ENCODE measurements at regions not wholly inside any gene's neighbourhood (a gene's known extent, or its start where the extent isn't known, plus 50 kb on each side); places are given as distances from the start of the nearest gene placed in this dataset.

- peaks cover 0 to 66% (median 0%) of the 10 kb centered on the region in 4 donors for H3K27me3 ChIP-seq
- 54 to 63% methylated on average over 5 to 6 of the region's 6 CpGs for WGBS, 2 donors
- TF ChIP-seq POLR2A (IDR thresholded peaks at IDR 0.05) (no peak), CTCF (IDR thresholded peaks at IDR 0.05) (no peak)
- no peaks in the 10 kb centered on the region for H3K4me1 ChIP-seq
- no peaks in the 10 kb centered on the region for H3K36me3 ChIP-seq
- intact Hi-C loops (cut with DNase I): no loop called here
- no peak overlapping the region for H3K27ac ChIP-seq
- no peak for DNase-seq
- no peak overlapping the region for H3K4me3 ChIP-seq
- H3K9me3 ChIP-seq: no peaks in the 10 kb centered on the region
Measured at GRCh38 chr22:49373289-49373666, 454.4 kb downstream of the BRD1 start.

GRCh38 chr22:49372530-49373288, 455.0 kb downstream of the BRD1 start:
- Histone ChIP-seq H3K27me3 (peaks cover 0 to 64% (median 0%) of the 10 kb centered on the region in 4 donors), H3K36me3 (no peaks in the 10 kb centered on the region), H3K27ac (no peak overlapping the region), H3K4me3 (no peak overlapping the region), H3K9me3 (no peaks in the 10 kb centered on the region), H3K4me1 (no peaks in the 10 kb centered on the region)
- intact Hi-C loops (cut with DNase I): no loop called here
- WGBS, 2 donors: 81 to 95% methylated on average over 7 to 9 of the region's 20 CpGs
- no peak for DNase-seq
- TF ChIP-seq POLR2A (IDR thresholded peaks at IDR 0.05) (no peak), CTCF (IDR thresholded peaks at IDR 0.05) (no peak)

GRCh38 chr22:49372111-49372529, 455.6 kb downstream of the BRD1 start:
- H3K9me3 ChIP-seq: no peaks in the 10 kb centered on the region
- DNase-seq: no peak
- no peak overlapping the region for H3K27ac ChIP-seq
- H3K4me1 ChIP-seq: no peaks in the 10 kb centered on the region
- no peak overlapping the region for H3K4me3 ChIP-seq
- H3K36me3 ChIP-seq: no peaks in the 10 kb centered on the region
- intact Hi-C loops (cut with DNase I): no loop called here
- WGBS, 2 donors: 62 to 72% methylated on average over 8 to 14 of the region's 17 CpGs
- H3K27me3 ChIP-seq: peaks cover 0 to 59% (median 0%) of the 10 kb centered on the region in 4 donors
- TF ChIP-seq CTCF (IDR thresholded peaks at IDR 0.05): no peak
- no peak for TF ChIP-seq POLR2A (IDR thresholded peaks at IDR 0.05)

GRCh38 chr22:49371325-49372110, 456.2 kb downstream of the BRD1 start:
- 72 to 77% methylated on average over 2 to 8 of the region's 27 CpGs for WGBS, 2 donors
- Histone ChIP-seq H3K9me3 (no peaks in the 10 kb centered on the region), H3K36me3 (no peaks in the 10 kb centered on the region), H3K4me1 (no peaks in the 10 kb centered on the region), H3K27ac (no peak overlapping the region), H3K27me3 (peaks cover 0 to 56% (median 0%) of the 10 kb centered on the region in 4 donors), H3K4me3 (no peak overlapping the region)
- TF ChIP-seq POLR2A (IDR thresholded peaks at IDR 0.05) (no peak), CTCF (IDR thresholded peaks at IDR 0.05) (no peak)
- intact Hi-C loops (cut with DNase I): no loop called here
- DNase-seq: no peak

- intact Hi-C loops (cut with DNase I): no loop called here
- H3K4me3 ChIP-seq: no peak overlapping the region
- 46 to 56% methylated on average over 18 to 26 of the region's 29 CpGs for WGBS, 2 donors
- no peak for TF ChIP-seq POLR2A (IDR thresholded peaks at IDR 0.05)
- no peak for TF ChIP-seq CTCF (IDR thresholded peaks at IDR 0.05)
- H3K27ac ChIP-seq: no peak overlapping the region
- no peak for DNase-seq
- H3K36me3 ChIP-seq: no peaks in the 10 kb centered on the region
- no peaks in the 10 kb centered on the region for H3K4me1 ChIP-seq
- no peaks in the 10 kb centered on the region for H3K9me3 ChIP-seq
- peaks cover 0 to 64% (median 0%) of the 10 kb centered on the region in 4 donors for H3K27me3 ChIP-seq
Measured at GRCh38 chr22:49370627-49371301, 456.9 kb downstream of the BRD1 start.

Measured in esophagus squamous epithelium (tissue), 5 donors.